Left lung (tissue), 4 donors: ENCODE measurements at regions not wholly inside any gene's neighbourhood (a gene's known extent, or its start where the extent isn't known, plus 50 kb on each side); places are given as distances from the start of the nearest gene placed in this dataset.

Source experiments
- ATAC-seq: fragments of 200-7000 bp; cut with Tn5 transposase; one replicate; pipeline ENCODE4 v1.9.1; 2020; ENCODE audit warnings: moderate library complexity
- DNase-seq, 4 donors: peaks; one replicate each; pipeline ENCODE4 v3.0.0-alpha.2; 2013 to 2020
- H3K27ac ChIP-seq, 2 donors: fragments of 200-600 bp; sonication (generic) in 1 of 2; one replicate each; pipeline versions ENCODE4 v1.5.0 to v1.8.0; 2020 to 2021
- H3K27me3 ChIP-seq, 2 donors: fragments of 200-600 bp; sonication (generic) in 1 of 2; one replicate each; pipeline versions ENCODE4 v1.5.0 to v1.8.0; 2020 to 2021
- H3K36me3 ChIP-seq, 2 donors: fragments of 200-600 bp; sonication (generic) in 1 of 2; one replicate each; pipeline versions ENCODE4 v1.5.0 to v1.8.0; 2020 to 2021
- H3K4me1 ChIP-seq, 2 donors: fragments of 200-600 bp; one replicate each; pipeline ENCODE4 v1.8.0; 2021
- H3K4me3 ChIP-seq, 2 donors: fragments of 200-600 bp; sonication (generic) in 1 of 2; one replicate each; pipeline versions ENCODE4 v1.5.0 to v1.8.0; 2020 to 2021; ENCODE audit warnings: mild to moderate bottlenecking in 1 of 2
- H3K9me3 ChIP-seq, 2 donors: fragments of 200-600 bp; sonication (generic) in 1 of 2; one replicate each; pipeline versions ENCODE4 v1.5.0 to v1.8.0; 2020 to 2021
- intact Hi-C, 2 donors: fragments of 100-400 bp; cut with DNase I; formaldehyde crosslinking; loops; one replicate each; pipeline versions ENCODE4 v1.11.2 to v1.14.2; 2022
- TF ChIP-seq, protein P1 (sequence below), 2 donors: fragments of 200-600 bp; sonication (generic) in 1 of 2; IDR thresholded peaks; one replicate each; pipeline versions ENCODE4 v1.5.0 to v1.8.0; 2021; ENCODE audit warnings: antibody characterized with exemption in 2 of 2
- donor health status: DM: no; HTN: yes; CAD: no.
- donor health status: DM: no; HTN: no; CAD: no.

DNA sequence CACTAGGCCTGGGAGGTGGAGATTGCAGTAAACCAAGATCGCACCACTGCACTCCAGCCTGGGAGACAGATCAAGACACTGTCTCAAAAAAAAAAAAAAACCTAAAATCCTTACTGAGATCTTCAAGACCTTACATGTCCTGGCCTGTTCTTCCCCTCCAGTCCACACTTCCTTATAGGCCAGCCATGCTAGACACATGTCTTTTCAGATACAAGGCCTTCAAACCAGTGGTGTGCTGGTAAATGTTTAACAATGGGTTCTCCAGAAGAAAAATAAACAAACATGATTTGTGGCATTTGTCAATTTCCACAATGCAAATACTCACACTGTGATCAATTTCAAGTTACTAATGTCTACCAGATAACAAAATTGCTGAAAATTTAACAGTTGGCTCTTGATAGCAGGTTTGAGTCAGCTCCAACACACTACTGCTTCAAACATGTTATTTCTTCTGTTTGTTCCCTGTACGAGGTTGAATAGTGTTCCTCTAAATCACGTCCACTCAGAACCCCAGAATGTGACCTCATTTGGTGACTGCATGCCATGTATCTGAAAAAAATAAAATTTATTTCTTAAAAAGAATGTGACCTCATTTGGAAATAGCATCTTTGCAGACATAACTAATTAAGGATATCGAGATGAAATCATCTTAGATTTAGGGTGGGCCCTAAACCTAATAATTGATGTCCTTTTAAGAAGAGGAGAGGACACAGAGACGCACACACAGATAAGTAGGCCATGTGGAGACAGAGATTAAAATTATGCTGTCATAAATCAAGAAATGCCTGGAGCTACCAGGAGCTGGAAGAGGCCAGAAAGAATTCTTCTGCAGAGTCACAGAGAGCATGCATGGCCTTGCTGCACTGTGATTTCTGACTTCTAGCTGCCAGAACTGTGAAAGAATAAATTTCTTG is 144.4 kb downstream of the ZNF674 start:
- no peaks in the 10 kb centered on the region for H3K4me1 ChIP-seq
- no peak for ATAC-seq
- intact Hi-C loops: no loop called here
- no peaks in the 10 kb centered on the region for H3K9me3 ChIP-seq
- DNase-seq: no peak
- TF ChIP-seq, protein P1, sequence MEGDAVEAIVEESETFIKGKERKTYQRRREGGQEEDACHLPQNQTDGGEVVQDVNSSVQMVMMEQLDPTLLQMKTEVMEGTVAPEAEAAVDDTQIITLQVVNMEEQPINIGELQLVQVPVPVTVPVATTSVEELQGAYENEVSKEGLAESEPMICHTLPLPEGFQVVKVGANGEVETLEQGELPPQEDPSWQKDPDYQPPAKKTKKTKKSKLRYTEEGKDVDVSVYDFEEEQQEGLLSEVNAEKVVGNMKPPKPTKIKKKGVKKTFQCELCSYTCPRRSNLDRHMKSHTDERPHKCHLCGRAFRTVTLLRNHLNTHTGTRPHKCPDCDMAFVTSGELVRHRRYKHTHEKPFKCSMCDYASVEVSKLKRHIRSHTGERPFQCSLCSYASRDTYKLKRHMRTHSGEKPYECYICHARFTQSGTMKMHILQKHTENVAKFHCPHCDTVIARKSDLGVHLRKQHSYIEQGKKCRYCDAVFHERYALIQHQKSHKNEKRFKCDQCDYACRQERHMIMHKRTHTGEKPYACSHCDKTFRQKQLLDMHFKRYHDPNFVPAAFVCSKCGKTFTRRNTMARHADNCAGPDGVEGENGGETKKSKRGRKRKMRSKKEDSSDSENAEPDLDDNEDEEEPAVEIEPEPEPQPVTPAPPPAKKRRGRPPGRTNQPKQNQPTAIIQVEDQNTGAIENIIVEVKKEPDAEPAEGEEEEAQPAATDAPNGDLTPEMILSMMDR (IDR thresholded peaks at IDR 0.05): no peak
- H3K27ac ChIP-seq: no peak overlapping the region
- H3K36me3 ChIP-seq: no peaks in the 10 kb centered on the region
- no peaks in the 10 kb centered on the region for H3K27me3 ChIP-seq
- no peak overlapping the region for H3K4me3 ChIP-seq

DNA sequence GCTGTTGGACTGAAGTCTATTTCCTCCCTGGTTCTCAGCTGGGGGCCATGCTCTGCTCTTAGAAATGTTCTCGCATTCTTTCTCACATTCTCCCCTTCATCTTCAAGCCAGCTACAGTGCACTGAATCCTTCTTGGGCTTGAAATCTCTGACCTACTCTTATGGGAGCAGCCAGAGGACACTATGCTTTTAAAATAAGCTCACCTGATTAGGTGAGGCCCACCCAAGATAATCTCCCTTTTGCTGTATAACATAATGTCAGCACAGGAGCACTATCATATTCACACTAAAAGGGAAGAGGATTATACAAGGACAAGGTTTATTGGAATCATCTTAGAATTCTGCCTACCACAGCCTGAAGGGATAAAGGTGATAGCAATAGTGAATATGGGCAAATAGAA is 146.3 kb downstream of the ZNF674 start:
- no peaks in the 10 kb centered on the region for H3K9me3 ChIP-seq
- H3K4me3 ChIP-seq: no peak overlapping the region
- intact Hi-C loops: no loop called here
- TF ChIP-seq, protein P1 (IDR thresholded peaks at IDR 0.05): no peak
- no peaks in the 10 kb centered on the region for H3K36me3 ChIP-seq
- H3K27ac ChIP-seq: no peak overlapping the region
- H3K4me1 ChIP-seq: no peaks in the 10 kb centered on the region
- DNase-seq (no peak), ATAC-seq (no peak)
- H3K27me3 ChIP-seq: no peaks in the 10 kb centered on the region

DNA sequence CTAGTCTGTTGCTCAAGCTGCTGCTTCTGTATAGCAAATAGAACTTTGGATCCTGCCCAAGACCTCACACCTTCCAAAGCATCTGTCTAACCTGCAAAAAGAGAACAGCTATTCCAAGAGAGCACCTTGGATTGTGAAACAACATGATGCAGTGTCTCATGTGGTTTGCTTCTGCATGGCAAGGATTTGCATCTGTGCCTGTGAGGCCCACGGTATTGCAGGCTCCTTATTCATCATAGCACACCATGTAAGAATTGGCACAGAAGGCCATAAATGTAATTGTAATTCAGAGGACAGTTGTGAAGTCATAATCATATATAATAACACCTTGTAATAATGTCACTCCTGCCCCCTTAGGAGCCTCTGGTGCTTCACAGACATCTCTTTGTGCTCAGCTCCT is 147.1 kb downstream of the ZNF674 start:
- Histone ChIP-seq H3K4me1 (no peaks in the 10 kb centered on the region), H3K27me3 (no peaks in the 10 kb centered on the region), H3K4me3 (no peak overlapping the region), H3K36me3 (no peaks in the 10 kb centered on the region), H3K27ac (no peak overlapping the region), H3K9me3 (no peaks in the 10 kb centered on the region)
- intact Hi-C loops: no loop called here
- no peak for DNase-seq
- TF ChIP-seq, protein P1 (IDR thresholded peaks at IDR 0.05): no peak
- no peak for ATAC-seq

DNA sequence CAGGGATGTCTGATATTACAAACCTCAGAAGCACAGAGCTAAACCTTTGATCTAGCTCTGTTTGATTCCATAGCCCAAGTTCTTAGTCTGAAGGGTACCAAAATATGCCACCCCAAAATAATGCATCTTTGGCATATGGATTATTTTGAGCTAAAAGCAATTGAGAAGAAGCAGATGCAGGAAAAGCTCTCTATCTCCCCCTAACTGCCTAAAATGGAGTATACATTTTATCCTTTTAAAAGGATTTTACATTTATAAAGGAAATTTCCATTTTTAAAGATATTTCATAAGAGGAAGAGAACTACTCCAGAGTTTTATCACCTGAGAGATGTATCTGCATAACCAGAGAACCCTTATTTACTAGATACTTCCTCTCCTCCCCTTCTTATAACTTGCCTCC is 158.7 kb downstream of the ZNF674 start:
- Histone ChIP-seq H3K4me1 (no peaks in the 10 kb centered on the region), H3K36me3 (no peaks in the 10 kb centered on the region), H3K9me3 (no peaks in the 10 kb centered on the region), H3K27me3 (no peaks in the 10 kb centered on the region), H3K27ac (no peak overlapping the region), H3K4me3 (no peak overlapping the region)
- DNase-seq (no peak), ATAC-seq (no peak)
- intact Hi-C loops: no loop called here
- TF ChIP-seq, protein P1 (IDR thresholded peaks at IDR 0.05): peak in 1 of 2 donors; percentile 5

DNA sequence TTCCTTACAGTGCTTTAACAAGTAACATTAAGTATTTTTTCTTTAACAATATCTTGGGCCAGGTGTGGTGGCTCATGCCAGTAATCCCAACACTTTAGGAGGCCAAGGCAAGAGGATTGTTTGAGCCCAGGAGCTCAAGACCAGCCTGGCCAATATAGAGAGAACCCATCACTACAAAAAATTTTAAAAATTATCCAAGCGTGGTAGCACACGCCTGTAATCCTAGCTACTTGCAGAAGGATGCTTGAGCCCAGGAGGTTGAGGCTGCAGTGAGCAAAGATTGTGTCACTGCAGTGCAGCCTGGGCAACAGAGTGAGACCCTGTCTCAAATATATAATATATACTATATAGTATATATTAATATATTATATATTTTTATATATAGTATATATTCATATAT is 162.2 kb downstream of the ZNF674 start:
- no peaks in the 10 kb centered on the region for H3K36me3 ChIP-seq
- H3K9me3 ChIP-seq: no peaks in the 10 kb centered on the region
- H3K27ac ChIP-seq: no peak overlapping the region
- ATAC-seq (no peak), DNase-seq (no peak)
- intact Hi-C loops: no loop called here
- H3K27me3 ChIP-seq: no peaks in the 10 kb centered on the region
- H3K4me1 ChIP-seq: no peaks in the 10 kb centered on the region
- H3K4me3 ChIP-seq: no peak overlapping the region
- TF ChIP-seq, protein P1 (IDR thresholded peaks at IDR 0.05): no peak
